HG02623 (cell line): ENCODE measurements at regions not wholly inside any gene's neighbourhood (a gene's known extent, or its start where the extent isn't known, plus 50 kb on each side); places are given as distances from the start of the nearest gene placed in this dataset.
"Not testable (repeated sequence)": the region's sequence is repeated elsewhere in the genome, so short reads cannot be mapped to it uniquely, and the experiment has no call there.

Experiments used
- ATAC-seq: cut with Tn5 transposase; IDR thresholded peaks from one replicate; pipeline ENCODE4 v1.9.1; 2021; ENCODE audit warnings: moderate library complexity; ENCODE audit not compliant: unreplicated experiment

GRCh38 chr18:30839056-30839561, 203.4 kb downstream of the DSC3 start:
- not testable (repeated sequence) for ATAC-seq

DNA sequence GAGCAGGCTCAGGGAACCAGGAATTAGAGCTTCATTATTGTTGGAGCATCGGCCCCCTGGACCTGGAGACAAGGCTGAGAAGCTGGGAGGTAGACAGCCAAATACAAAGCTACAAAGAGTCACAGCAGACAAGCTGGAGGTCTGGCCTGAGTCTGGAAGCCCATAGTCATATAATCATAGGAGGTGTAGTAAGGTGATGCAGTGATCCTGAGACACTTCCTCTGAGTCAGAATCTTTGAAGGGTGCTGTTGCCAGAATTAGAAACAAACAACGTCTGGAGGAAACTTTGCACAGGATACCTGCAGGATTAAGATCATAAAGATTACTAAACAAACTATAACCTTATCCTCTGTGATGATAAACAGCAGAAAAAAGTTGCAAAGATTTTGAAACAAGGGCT, 213.8 kb downstream of the DSC3 start:
- ATAC-seq, result no peak

DNA sequence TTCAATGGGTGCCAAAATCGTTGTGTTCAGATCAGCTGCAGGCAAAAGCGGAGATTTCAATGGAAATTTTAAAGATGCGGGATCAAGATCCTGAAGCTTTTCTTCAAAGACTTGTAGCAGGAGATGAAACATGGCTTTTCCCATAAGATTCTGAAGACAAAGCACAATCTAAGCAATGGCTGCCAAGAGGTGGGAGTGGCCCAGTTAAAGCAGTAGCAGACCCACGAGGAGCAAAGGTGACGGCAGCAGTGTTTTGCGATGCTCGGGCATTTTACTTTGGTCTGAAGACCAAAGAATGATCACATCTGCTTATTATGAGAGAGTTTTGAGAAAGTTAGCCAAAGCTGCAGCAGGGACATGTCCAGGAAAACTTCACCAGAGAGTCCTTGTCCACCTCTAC, 222.9 kb downstream of the DSC3 start:
- no peak for ATAC-seq

DNA sequence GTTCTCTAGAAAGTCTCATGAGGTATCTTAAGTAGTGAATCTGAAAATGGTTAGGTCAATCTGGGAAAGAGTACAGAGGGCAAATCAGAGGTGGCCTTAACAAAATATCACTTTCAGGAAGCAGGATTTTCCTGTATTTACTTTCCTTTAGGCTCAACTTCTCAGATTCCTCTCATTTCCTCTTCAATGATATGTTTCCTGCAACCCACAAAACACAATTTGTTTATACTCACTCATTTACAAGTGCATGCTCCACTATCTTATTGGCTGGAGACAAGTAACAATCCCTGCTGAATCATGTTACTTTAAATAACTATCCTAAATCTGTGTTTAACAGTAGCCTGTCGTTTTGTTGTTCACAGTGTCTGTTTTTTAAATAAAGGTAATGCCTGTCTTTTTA, 228.1 kb downstream of the DSC3 start:
- ATAC-seq, result no peak

DNA sequence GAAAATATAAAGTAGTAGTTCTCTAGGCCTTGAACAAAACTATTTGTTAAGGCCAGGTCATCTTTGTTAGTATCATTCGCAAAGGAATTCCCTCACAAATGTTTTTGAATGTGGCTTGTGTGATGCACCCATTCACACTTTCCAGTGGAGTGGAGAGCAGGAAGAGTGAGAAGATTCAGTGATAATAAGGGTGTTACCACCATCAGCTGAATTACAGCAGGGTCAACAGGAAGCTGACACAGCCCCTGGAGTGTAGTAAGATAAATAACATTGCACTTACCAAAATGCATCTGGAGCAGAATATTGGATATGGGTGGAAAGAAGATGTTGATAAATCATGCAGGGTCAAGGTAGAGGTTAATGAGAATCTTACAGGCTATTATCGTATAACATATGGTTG, 231.0 kb downstream of the DSC3 start:
- ATAC-seq, result no peak

DNA sequence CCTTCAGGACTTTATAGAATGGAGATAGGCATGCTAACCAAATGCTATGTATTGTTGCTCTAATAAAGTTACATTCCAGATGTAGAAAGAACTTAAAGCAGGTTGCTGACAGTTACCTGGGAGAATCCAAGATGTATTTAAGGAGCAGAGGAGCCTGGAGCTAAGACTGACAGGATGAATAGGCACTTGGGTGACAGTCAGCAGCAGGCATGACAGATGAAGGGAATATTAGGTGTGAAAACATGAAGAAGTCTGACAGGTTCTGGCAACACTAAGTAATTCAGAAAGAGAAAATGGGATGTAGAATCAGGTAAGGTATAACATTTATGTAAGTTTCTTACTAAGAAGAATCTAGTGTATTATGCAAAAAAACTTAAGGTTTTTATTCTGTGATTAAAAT, 232.0 kb downstream of the DSC3 start:
- no peak for ATAC-seq

- ATAC-seq, result no peak
These were observed 235.7 kb downstream of the DSC3 start for GRCh38 chr18:30806823-30807222.

DNA sequence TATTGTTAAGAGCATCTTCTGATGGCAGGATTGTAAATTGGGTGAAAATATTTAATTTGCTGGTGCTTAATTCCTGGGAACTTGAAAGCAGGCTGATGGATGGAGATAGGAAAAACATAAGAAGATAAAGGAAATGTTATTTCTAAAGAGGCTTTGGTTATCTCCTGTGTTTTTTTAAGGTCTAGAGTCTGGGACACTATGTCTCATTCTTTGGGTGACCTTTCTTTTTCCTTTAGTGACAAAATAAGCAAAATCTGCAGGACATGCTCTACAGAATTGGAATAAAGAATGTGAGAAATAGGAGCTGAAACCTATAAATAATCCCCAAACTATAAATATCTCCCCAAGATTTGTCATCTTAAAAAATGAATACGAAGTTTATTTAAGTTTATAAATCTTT, 241.7 kb downstream of the DSC3 start:
- ATAC-seq, result no peak

GRCh38 chr18:30792051-30792450, 250.5 kb downstream of the DSC3 start:
- ATAC-seq, result no peak

- not testable (repeated sequence) for ATAC-seq
These were observed 254.0 kb downstream of the DSC3 start for GRCh38 chr18:30788411-30788991.

GRCh38 chr18:30787410-30787809, 255.1 kb downstream of the DSC3 start:
- no peak for ATAC-seq

DNA sequence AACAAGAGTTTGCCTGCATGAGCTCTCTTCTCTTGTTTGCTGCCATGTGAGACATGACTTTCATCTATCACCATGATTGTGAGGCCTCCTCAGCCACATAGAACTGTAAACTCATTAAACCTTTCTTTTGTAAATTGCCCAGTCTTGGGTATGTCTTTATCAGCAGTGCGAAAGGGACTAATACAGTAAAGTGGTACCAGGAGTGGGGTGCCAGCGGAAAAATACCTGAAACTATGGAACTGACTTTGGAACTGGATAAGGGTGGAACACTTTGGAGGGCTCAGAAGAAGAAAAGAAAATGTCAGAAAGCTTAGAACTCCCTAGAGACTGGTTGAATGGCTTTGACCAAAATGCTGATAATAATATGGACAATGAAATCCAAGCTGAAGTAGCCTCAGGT, 260.9 kb downstream of the DSC3 start:
- ATAC-seq, result no peak

GRCh38 chr18:30775629-30776028, 266.9 kb downstream of the DSC3 start:
- no peak for ATAC-seq

GRCh38 chr18:30772170-30772569, 270.4 kb downstream of the DSC3 start:
- not testable (repeated sequence) for ATAC-seq

GRCh38 chr18:30766053-30766452, 276.5 kb downstream of the DSC3 start:
- no peak for ATAC-seq

DNA sequence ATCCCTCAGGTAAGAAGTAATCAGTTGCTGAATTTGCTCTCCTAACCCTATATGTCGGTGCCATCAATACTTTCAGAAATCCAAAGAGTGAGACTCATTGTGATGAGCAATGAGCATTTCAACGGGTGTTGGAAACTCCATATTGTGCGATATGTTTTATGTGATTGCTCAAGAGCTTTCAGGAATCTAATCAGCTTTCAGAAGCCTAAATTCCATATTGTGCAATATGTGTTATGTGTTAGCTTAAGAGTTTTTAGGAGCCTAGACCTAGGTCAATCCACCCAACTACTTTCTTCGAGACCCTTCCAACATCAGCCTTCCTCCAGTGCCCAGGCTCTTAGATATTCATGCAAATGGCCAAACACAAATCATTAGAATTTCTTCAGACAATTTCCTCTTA, 277.3 kb downstream of the DSC3 start:
- ATAC-seq, result no peak

- ATAC-seq, result no peak
These were observed 278.6 kb downstream of the DSC3 start for GRCh38 chr18:30763902-30764350.

GRCh38 chr18:30754846-30755245, 287.7 kb downstream of the DSC3 start:
- no peak for ATAC-seq

GRCh38 chr18:30748541-30748940, 294.0 kb downstream of the DSC3 start:
- ATAC-seq, result no peak

GRCh38 chr18:30746224-30746623, 296.3 kb downstream of the DSC3 start:
- no peak for ATAC-seq

DNA sequence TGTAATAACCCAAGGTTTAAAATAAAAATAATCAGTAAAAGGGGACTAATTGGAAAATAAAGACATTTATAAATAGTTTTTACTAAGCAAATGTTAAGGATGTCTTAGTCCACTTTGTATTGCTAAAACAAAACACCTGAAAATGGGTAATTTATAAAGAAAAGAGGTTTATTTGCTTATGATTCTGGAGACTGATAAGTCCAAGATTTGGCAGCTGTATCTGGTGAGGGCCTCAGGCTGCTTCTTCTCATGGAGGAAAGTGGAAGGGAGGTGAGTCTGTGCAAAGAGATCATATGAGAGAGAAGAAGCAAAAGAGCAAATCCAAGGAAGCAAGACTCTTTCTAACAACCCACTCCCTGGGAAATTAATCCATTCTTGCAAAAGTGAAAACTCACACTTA, 299.5 kb downstream of the DSC3 start:
- ATAC-seq, result no peak

DNA sequence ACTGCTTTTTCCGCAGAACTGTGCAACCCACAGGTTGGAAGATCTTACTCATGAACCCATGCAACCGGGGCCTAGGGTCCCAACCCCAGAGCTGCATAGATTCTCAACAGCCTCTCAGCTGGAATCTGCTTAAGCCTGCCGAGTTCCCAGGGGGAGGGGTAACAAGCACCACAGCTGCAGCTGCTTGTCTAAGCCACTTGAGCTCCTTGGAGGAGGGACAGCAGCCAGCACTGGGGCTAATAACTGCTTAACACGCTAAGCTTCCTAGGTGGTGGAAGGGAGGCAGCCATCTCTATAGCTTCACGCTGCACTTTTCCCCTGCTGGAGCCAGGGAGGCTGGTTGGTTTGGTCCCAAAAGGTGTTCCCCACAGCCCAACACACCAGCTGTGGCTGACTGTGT, 311.6 kb downstream of the DSC3 start:
- ATAC-seq, result no peak

- no peak for ATAC-seq
These were observed 314.7 kb downstream of the DSC3 start for GRCh38 chr18:30727849-30728248.
